NAMALWA (cell line): ENCODE measurements at regions not wholly inside any gene's neighbourhood (a gene's known extent, or its start where the extent isn't known, plus 50 kb on each side); places are given as distances from the start of the nearest gene placed in this dataset.
A peak's percentile ranks its signal among the peaks of the same experiment; 100 is the strongest.

Source experiments
- DNase-seq: peaks from one replicate; pipeline ENCODE4 v3.0.0-alpha.2; 2015; ENCODE audit warnings: low spot score

- DNase-seq, result no peak
Observed at GRCh38 chr13:107568181-107568580, 647.2 kb downstream of the LIG4 start.

GRCh38 chr13:107563099-107563925, 652.0 kb downstream of the LIG4 start:
- DNase-seq, result no peak

GRCh38 chr13:107562203-107562602, 653.1 kb downstream of the LIG4 start:
- DNase-seq, result no peak

- DNase-seq, result no peak
Observed at GRCh38 chr13:107554460-107554859, 660.9 kb downstream of the LIG4 start.

GRCh38 chr13:107553838-107554237, 661.5 kb downstream of the LIG4 start:
- DNase-seq, result no peak

GRCh38 chr13:107551521-107551920, 663.8 kb downstream of the LIG4 start:
- DNase-seq, result no peak

- no peak for DNase-seq
Observed at GRCh38 chr13:107548338-107548737, 667.0 kb downstream of the LIG4 start.

GRCh38 chr13:107545946-107546502, 669.3 kb downstream of the LIG4 start:
- DNase-seq, result no peak

- DNase-seq, result no peak
Observed at GRCh38 chr13:107534548-107534947, 680.8 kb downstream of the LIG4 start.

GRCh38 chr13:107531816-107532215, 683.5 kb downstream of the LIG4 start:
- DNase-seq, result no peak

GRCh38 chr13:107531180-107531579, 684.2 kb downstream of the LIG4 start:
- no peak for DNase-seq

- no peak for DNase-seq
Observed at GRCh38 chr13:107529035-107529434, 686.3 kb downstream of the LIG4 start.

- no peak for DNase-seq
Observed at GRCh38 chr13:107518780-107519179, 696.6 kb downstream of the LIG4 start.

GRCh38 chr13:107518292-107518691, 697.0 kb downstream of the LIG4 start:
- DNase-seq, result peak; percentile 2

GRCh38 chr13:107516517-107516916, 698.8 kb downstream of the LIG4 start:
- DNase-seq, result no peak

- no peak for DNase-seq
Observed at GRCh38 chr13:107512551-107512950, 702.8 kb downstream of the LIG4 start.

- DNase-seq, result no peak
Observed at GRCh38 chr13:107497661-107498060, 717.7 kb downstream of the LIG4 start.

GRCh38 chr13:107493266-107493665, 722.1 kb downstream of the LIG4 start:
- DNase-seq, result no peak

- no peak for DNase-seq
Observed at GRCh38 chr13:107482688-107483087, 732.6 kb downstream of the LIG4 start.

- DNase-seq, result no peak
Observed at GRCh38 chr13:107480130-107480529, 735.2 kb downstream of the LIG4 start.

- no peak for DNase-seq
Observed at GRCh38 chr13:107477772-107478379, 737.5 kb downstream of the LIG4 start.

- DNase-seq, result no peak
Observed at GRCh38 chr13:107475753-107476453, 739.4 kb downstream of the LIG4 start.

GRCh38 chr13:107473253-107473652, 742.1 kb downstream of the LIG4 start:
- no peak for DNase-seq
